WERI-Rb-1 (cell line): ENCODE measurements at regions not wholly inside any gene's neighbourhood (a gene's known extent, or its start where the extent isn't known, plus 50 kb on each side); places are given as distances from the start of the nearest gene placed in this dataset.

ENCODE experiments used
- DNase-seq: peaks from one replicate; pipeline ENCODE4 v3.0.0-alpha.2; 2020
- H3K27ac ChIP-seq: fragments of 250-450 bp; sonication (Bioruptor Pico); 2 replicates; pipeline ENCODE4 v1.5.1; 2020; ENCODE audit warnings: mild to moderate bottlenecking, moderate library complexity
- H3K27me3 ChIP-seq: fragments of 250-450 bp; sonication (Bioruptor Pico); 2 replicates; pipeline ENCODE4 v1.5.1; 2021; ENCODE audit warnings: mild to moderate bottlenecking, low read depth, moderate library complexity; ENCODE audit not compliant: insufficient read depth, severe bottlenecking
- H3K36me3 ChIP-seq: fragments of 250-450 bp; sonication (Bioruptor Pico); 2 replicates; pipeline ENCODE4 v1.5.1; 2020; ENCODE audit warnings: mild to moderate bottlenecking, moderate library complexity
- H3K4me3 ChIP-seq: 2 replicates; pipeline ENCODE4 v1.5.1; 2011; ENCODE audit warnings: low read depth, mild to moderate bottlenecking, control low read depth, low read length
- H3K9me3 ChIP-seq: fragments of 250-450 bp; sonication (Bioruptor Pico); 2 replicates; pipeline ENCODE4 v1.5.1; 2021; ENCODE audit warnings: mild to moderate bottlenecking, moderate library complexity; ENCODE audit not compliant: severe bottlenecking
- CTCF ChIP-seq: IDR thresholded peaks from 2 replicates; pipeline ENCODE4 v1.5.1; 2011; ENCODE audit warnings: low read depth, mild to moderate bottlenecking, control low read depth, inconsistent platforms, low read length

DNA sequence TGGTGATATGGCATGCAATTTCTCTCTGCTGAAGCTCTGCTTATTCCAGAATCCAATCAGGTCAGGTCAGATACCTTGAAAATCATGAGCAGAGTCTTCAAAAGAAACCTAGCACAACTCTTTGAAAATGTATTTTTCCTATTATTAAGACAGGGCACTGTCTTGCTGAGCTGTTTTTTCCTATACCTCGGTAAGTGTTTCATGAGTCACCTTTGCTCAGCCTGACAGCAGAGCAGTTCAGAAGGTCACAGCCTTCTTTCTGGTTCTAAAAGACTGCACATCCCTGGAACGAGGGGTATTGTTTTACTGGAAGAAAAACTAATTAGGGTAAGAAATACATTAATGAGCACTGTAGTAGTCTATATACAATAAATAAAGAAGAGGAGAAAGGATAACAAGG lies 422.0 kb downstream of the SOX2 start:
- Histone ChIP-seq H3K9me3 (no peaks in the 10 kb centered on the region), H3K4me3 (no peak overlapping the region), H3K36me3 (no peaks in the 10 kb centered on the region), H3K27ac (no peak overlapping the region), H3K27me3 (peaks cover 66% of the 10 kb centered on the region)
- no peak for DNase-seq
- no peak for TF ChIP-seq CTCF

GRCh38 chr3:182135056-182135455 lies 423.3 kb downstream of the SOX2 start:
- Histone ChIP-seq H3K9me3 (no peaks in the 10 kb centered on the region), H3K36me3 (no peaks in the 10 kb centered on the region), H3K4me3 (no peak overlapping the region), H3K27ac (no peak overlapping the region), H3K27me3 (peaks cover 68% of the 10 kb centered on the region)
- no peak for TF ChIP-seq CTCF
- no peak for DNase-seq

DNA sequence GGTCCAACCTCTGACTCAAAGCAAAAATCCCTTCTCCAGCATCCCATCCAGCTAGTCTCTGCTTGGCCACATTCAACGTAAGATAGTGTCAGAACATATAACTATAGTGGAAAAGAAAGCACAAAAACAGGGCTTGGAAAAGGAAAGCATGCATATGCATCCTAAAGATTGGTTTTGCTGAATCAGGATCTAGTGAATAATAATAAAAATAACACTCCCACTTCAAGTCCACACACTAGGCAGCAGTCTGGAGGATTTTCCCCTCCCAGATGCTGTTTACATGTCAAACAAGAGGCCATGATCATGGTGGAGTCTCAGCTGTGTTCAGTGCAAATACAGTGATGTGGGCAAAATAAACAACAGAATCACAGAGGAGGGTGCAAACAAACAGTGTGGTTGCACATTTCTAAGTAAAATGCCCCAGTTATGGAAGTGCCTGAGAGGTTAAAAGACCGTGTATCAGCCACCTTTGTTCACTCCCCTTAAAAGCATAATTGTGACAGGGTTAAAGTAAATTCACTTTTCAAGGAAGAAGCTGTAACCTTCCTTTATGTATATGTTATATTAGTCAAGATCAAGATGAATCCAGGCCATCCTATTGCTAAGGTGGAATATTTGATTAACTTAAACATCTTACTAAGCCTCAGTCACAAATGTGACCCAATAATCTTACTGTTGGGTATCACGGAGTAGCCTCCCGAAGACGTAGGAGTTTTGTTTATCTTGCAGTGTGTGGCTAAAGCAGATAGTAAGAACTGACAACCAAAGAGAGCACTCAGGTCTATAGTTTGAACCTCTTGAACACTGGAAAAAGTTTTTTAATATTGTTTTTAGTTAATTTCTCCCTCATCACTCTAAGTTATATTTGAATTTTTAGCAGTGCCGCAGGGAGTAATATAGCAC lies 424.5 kb downstream of the SOX2 start:
- Histone ChIP-seq H3K4me3 (no peak overlapping the region), H3K27me3 (peaks cover 64% of the 10 kb centered on the region), H3K9me3 (no peaks in the 10 kb centered on the region), H3K36me3 (no peaks in the 10 kb centered on the region), H3K27ac (no peak overlapping the region)
- no peak for TF ChIP-seq CTCF
- DNase-seq, result no peak

DNA sequence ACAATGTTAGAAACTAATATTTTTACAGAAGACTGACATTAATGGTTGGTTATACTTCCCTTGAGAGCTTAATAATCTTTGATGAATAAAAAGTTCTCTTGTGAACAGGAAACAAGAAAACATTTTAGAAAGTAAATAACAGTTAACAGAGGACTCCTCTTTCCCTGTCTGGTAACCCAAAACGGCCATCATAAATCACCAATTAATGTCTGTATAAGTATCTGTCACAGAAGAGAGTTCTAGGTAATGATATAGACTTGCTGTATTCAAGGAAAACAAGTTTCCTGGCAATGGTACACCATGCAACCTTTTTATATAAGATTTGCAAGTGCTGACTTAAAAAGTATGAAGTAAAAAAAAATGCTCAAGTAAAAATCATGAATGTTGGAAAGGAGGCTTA lies 426.7 kb downstream of the SOX2 start:
- TF ChIP-seq CTCF, result no peak
- Histone ChIP-seq H3K36me3 (no peaks in the 10 kb centered on the region), H3K27ac (no peak overlapping the region), H3K9me3 (no peaks in the 10 kb centered on the region), H3K27me3 (peaks cover 69% of the 10 kb centered on the region), H3K4me3 (no peak overlapping the region)
- DNase-seq, result no peak

DNA sequence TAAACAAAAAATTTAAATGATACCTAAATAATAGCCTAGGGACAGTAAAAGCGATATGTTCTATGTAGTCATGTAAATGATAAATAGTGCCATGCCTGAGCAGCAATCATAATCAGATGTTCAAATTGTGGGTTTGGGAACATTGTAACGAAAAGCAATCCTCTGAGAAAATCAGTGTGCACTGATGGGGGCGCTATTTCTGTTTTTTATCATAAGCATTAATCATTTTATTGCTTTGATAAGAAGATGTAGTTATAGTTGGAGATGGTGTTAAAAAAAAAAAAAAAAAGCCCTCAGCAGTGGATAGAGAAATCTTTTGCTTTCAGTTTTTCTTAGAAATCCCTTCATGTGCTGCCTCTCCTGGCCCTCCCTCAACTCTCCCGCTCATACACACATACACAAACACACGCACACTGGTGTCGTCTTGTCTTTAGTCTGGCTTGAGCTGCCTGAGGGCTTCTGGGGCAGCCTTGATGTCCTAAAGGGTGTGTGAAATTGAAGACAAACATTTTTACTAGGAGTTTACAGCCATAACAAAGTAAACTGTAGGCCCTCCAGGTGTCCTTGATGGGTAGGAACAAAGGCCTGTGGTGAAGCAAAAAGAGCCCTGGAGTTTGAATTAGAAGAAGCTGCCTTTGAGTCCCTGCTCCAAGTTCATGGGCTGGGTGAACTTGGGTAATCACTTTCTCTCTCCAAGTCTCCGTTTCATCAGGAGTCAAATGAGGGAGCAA lies 428.1 kb downstream of the SOX2 start:
- Histone ChIP-seq H3K36me3 (no peaks in the 10 kb centered on the region), H3K27me3 (peaks cover 69% of the 10 kb centered on the region), H3K27ac (no peak overlapping the region), H3K4me3 (no peak overlapping the region), H3K9me3 (no peaks in the 10 kb centered on the region)
- no peak for TF ChIP-seq CTCF
- DNase-seq, result no peak
